NCI-H1048 (cell line): ENCODE measurements at regions not wholly inside any gene's neighbourhood (a gene's known extent, or its start where the extent isn't known, plus 50 kb on each side); places are given as distances from the start of the nearest gene placed in this dataset.

Source experiments
- DNase-seq: peaks from one replicate; lab custom pipeline; 2025; lab: John Stamatoyannopoulos, UW

DNA sequence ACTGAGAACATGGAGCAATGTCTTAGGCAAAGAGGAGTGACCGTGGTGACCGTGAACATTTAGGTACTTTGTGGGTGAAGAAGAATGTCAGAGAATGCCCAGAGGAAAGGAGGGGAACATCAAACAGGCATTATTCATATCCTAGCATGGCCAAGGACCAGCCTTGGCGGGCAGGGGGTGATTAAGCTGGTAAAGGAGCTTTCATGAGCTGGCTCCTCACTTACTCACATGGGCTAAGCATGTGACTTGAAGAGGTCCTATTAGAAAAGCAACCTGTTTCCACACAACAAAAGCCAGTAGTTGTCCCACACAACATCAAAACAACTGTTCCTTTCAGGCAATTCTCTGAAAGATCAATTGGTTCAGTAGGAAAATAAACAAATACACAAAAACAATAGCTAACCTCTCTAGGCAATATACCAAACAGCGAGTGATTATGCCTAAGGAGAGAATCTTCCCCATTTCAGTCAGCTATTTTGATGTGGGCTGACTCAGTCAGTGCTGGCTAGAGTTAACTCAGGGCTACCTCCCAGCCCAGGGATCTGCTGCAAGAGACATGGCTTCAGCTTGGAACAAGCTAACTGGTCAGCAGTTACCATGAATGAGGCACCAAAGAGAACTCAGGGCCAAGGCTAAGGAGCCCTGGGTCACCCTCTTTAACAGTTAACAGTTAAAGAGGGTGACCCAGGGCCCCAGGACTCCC is 283.5 kb downstream of the ARHGAP12 start:
- no peak for DNase-seq

DNA sequence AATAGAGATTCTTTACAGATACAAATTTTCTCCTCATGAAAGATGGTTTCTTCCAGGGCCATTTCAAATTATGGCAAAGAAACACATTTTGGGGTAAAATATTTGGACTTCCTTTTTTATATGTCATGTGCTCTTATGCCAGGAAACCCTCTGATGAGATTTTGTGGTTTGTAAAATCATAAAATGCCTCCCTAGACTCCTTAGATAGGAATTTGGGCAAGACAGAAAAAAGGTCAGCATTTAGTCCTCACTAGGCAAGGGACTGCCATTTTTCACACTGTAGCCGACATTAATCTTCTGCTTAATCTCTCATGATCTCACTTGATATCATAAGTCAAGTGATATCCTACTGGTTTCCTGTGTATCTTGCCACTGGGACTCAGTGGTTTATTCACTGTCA is 286.4 kb downstream of the ARHGAP12 start:
- no peak for DNase-seq

DNA sequence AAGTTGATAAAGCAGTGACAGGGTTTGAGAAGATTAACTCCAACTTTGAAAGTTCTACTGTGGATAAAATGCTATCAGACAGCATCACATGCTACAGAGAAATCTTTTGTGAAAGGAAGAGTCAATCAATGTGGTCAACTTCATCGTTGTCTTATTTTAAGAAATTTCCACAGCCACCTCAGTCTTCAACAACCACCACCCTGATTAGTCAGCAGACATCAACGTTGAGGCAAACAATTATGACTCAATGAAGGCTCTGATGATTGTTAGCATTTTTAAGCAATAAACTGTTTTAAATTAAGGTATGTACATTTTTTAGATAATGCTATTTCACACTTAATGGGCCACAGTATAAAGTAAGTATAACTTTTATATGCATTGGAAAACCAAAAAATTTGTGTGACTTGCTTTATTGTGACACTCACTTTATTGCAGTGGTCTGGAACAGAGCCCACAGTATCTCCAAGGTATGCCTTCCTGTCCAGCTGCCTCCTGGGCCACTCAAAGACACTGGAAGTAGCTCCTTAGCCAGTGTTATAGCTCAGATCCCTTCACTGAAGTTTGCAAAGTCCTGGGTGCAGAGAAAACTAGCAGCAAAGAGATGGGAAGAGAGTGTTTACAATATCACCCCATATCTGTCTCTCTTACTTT is 293.1 kb downstream of the ARHGAP12 start:
- DNase-seq, result no peak

DNA sequence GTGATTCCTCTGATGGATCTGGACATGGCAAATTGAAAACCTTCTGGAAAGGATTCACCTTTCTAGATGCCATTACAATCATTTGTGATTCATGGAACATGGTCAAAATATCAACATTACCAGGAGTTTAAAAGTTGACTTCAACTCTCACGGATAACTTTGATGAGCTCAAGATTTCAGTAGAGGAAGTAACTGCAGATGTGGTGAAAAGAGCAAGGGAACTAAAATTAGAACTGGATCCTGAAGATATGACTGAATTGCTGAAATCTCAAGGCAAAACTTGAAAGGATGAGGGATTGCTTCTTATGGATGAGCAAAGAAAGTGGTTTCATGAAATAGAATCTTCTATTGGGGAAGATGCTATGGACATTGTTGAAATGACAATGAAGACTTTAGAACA is 293.6 kb downstream of the ARHGAP12 start:
- no peak for DNase-seq

DNA sequence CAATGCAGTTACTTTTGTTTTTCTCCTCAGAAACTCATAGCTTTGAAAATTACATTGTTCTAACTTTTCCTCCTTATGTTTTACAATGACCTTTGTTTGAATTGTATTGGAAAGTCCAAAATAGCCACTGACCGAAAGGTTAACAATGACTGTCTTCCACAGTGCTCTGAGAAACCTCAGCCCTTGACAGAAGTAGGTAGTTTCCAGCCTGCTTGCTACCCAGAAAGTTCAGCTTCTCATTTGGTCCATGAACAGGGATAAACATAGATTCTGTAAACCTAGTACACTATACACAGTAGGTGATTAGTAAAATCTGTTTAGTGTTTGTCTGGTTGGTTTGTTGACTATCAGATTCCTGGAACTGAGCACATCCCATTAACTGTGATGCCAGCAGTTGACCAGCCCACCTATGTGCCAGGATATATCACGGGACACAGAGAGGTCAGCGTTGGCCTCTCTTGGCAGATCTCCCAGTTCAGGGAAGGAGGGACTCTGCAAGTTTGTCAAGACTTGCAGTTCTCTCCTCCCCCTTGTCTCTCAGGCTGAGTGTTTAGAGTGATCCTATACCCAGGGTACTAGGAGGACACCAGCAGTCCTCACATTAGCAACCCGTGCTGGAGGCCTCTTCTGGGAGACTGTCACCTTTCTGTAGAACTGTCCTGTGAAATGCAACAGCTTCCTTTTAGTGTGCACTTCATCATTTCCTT is 297.6 kb downstream of the ARHGAP12 start:
- DNase-seq, result no peak

DNA sequence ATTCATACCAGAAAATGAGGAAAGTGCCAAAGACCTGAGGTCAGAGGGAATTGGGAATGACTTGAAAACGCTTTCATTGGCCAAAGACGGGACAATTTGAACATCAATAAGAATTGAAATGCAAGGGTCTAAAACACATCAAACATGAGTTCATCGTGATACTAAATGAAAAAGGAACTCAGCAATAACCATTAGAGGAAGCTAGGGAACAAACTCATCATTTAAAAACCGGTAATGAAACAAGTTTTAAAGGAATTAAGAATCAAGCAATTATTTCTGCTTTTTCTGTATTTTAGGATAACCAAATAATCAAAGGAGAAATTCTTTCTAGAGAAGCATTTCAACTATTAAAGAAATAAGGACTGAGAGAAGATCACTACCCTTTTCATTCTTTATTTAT is 303.1 kb downstream of the ARHGAP12 start:
- DNase-seq, result no peak

DNA sequence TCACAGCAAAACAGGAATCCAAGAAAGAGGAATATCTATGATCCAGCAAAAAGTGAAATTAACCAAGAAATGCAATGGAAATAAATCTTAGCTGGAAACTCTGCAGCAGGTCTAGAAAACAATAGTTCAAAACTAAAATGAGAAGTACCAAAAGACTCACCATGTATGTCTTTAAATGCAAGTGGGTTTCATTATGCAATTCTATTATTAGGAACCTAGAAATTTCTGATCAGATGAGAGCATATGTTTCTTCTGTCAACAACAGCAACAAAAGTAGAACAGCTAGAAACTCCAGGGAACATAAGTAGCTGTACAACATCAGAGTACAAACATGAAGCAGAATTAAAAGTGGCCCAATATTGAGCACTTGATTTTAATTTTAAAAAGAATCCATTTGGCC is 304.0 kb downstream of the ARHGAP12 start:
- DNase-seq, result no peak

DNA sequence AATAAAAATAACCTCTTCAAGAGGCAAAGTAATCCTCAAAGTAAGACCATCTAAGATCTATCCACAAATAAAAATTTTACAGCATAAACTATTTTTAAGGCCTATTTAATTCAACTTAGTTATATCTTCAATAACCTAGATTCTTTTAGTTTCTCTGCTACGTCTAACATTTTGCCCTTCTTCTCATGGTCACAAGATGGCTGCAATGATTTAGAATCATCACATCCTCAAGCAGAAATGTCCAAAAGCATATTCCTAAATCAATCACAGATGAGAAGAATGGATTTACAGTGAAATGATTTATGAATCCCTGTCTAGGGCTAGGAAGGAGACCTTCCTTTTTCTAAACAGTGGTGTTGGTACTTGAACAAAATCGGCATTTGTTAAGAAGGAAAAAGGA is 304.7 kb downstream of the ARHGAP12 start:
- no peak for DNase-seq

DNA sequence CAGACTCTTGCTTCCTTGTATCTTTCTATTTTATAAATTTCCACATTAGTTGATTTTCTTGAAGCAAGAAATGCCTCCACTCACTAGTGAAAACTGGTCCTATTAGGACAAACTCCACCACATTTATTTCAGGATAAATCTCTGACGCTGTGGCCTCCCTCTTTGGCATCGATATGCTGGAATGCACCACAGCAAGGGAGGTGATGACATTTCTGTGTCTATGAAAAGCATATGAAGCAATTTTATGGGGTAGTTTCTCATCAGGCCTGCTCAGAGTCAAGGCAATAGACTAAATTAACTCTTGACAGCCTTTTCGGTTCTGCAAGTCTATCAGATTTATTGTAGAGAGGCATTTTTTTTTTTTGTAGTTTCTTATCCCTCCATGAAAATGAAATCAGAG is 304.4 kb downstream of the ZEB1 start:
- no peak for DNase-seq

DNA sequence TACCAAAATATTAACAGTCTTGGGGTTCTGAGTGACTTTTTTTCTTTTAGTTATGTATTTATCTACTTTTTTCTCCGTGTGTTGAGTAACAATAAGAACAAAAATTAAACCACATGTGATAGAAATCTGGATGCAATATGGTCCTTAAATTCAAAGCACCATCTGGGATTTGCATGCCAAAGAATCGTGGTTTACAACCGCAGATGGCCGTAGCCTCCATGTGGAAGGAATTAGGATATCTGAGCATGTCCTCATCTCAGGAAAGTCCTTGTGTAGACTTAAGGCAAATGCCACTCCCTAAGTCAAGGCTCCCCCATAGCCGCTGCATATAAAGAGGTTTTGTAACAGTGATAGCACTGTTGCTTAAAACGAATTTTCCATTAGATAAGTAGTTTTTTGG is 304.0 kb downstream of the ZEB1 start:
- no peak for DNase-seq

DNA sequence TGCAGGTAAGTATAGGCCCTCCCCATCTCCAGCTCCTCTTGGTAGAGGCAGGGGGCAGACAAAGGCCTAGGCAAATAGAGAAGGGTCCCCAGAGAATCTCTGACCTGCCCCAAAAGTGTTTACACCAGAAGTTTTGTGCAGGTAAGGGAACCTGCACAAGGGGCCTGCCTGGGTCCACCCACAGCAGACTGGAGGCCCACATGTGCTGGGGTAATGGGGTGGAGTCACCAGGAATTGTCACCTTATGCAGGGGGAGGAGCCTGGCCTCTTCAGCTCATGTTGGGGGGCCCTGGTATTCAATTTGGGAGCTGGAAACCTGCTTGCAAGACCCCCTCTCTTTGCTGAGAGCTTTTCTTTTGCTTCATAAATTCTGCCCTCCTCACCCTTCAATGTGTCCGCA is 302.7 kb downstream of the ZEB1 start:
- no peak for DNase-seq

DNA sequence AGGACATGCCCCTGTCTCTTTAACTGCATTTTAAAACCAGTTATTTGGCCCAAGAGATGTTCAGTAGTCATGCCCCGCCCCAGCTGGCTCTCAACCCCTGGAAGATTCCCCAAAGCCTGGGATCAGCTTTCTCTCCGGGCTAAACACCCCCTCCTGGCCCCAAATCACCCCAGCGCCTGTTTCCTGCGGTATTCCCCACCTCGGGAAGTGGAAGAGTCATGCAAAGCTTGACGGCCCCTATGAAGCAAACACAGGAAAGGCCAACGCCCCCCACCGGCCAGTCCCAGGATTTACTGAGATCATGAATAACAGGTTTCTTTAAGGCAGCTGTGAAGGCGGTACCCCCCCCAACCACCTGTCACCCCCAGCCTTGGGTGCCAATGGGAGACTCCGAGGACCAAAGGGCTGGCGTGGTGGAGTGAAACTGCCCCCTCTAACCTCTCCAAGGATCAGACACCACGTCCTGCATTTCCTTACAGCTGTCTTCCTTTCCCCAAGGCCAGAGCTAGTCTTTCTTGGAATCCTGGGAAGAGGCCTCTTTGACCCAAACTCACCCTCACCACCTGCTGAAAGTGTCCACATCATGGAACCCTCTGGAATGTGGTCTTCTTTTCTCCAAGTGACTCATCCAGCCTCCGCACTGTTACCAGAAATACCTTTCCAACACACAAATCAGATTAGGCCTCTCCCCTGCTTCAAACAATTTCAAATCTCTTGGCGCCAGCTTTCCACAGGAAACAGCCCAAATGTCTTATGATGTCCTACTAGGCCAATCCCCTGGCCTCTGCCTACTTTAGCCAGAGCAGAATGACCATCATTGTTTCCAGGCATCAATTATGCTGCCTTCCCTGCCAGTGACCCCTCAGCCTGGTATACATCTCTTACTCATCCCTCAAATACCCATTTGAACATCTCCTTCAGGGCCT is 301.5 kb downstream of the ZEB1 start:
- DNase-seq, result no peak

DNA sequence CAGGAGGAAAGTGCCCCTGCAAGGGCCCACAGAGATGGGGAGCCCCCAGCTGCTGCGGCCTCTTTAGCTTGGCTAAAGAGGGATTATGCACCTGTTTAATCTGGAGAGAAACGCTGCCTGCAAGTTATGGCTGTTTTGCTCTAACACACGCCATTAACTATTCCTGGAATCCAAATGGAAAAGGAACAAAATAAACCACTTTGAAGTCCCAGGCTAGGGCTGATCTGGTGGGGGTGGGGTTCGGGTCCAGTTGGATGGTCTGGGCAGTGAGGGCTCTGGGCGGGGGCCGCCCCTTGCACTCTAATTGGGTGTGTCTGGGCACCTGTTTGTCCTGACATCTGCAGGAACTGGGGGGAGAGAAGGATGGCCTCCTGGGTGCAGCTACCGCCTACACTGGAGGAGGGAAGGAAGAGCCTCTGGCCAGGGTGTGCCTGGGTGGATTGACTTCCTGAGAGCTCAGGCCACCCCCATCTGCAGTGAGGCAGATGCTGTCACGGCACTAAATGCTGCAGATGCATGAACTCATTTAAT is 300.6 kb downstream of the ZEB1 start:
- DNase-seq, result no peak

DNA sequence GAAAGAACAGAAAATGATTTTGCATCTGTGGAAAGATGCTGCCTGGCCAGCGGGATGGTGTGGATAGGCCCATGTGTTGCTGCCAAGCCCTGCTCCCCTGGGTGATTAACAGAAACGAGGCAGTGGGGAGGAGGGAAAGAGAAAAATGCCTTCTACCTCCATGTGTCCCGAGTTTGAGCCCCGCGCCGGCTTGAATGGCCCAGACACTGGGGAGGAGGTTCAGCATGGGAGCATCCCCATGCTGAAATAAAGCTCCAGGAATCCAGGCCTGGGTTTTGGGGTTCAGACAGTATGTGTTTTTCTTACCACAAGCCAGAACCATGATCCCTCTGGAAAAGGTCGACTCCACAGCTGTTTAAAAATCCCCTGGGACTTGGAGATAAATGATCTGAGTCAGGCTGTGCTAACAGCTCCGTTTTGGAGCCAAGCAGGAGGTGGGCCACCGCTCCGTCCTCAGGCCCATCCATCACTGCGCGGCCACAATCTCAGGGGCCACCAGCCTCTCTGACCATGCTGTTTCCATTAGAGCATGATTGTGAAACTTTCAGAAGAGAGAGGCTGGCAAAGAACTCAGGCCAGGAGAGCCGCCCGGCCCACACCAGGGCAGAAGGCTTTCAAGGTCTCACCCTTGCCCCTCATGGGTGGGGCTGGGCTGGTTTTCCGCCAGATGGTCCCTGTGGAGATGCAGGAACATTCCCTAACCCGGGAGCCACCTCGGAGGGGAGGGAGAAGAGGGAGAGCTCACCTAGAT is 299.7 kb downstream of the ZEB1 start:
- DNase-seq, result no peak

DNA sequence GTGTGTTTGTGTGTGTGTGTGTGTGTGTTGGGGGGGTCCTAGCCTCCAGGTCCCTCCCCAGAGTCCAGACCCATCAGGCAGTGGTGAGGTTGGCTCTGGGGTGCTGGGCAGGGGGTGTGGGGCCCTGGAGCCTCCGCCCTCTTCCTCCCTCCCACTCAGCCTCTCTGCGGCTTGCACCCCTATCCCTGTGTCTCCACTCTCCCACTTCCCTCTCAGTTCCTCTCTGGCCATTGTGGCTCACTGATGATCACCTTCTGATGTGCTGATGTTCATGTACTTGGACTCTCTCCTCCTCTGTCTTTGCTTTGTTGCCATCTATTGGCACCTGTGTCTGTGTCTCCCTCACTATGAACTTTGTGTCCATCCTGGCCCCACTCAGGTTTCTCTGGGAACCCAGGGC is 298.7 kb downstream of the ZEB1 start:
- DNase-seq, result no peak

DNA sequence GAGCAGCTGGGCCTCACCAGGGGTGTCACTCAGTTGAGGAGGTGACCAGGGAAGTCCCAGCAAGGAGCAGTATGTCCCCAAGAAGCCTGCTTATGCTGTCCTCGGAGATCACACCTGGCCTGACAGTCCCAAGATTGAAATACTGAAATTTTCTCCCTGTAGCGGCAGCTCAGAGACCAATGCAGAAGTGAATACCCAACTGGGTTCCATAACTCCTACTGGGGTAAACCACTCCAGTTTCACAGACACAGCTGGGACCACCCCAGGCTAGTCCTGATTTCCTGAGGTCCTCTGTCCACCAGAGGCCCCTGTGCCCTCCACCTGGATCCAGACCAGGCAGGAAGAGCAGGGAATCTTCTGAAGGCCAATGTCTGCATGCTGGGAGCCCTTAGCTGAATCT is 298.1 kb downstream of the ZEB1 start:
- DNase-seq, result no peak

DNA sequence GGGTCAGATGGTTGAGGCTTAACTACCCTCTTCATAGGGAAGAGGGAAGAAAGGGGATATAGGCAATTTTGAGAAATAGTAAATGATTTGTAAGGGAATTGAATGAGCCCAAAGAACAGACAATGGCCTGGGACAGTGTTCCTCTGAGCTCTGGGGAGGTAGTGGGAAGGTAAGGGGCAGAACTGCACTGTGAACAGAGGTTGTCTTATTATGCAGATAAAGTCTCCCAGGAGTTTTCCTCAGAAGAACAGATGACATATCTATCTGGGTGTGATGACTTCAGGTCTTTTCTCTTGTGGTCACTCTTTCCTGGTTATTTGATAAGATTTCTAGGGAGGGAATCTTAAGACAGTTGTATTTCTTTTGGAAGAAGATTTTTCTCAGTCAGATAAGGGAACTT is 296.1 kb downstream of the ZEB1 start:
- no peak for DNase-seq

DNA sequence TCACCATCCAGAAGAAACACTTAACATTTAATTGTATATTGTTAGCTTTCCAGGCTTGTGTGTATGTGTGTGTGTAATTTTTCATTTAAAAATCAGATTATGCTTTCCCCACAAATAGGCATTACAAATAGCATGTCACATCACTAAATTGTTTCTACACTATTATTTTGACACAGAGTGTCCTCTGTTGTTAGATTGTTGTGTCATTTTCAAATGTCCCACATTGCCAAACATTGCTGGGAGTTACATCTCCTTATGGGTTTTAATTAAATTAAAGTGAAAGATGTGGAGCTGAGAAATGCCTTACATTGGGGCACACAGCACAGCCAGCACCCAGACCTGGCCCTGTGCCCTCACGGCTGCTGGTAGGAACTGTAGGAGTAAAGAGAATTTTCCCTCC is 295.6 kb downstream of the ZEB1 start:
- DNase-seq, result no peak

DNA sequence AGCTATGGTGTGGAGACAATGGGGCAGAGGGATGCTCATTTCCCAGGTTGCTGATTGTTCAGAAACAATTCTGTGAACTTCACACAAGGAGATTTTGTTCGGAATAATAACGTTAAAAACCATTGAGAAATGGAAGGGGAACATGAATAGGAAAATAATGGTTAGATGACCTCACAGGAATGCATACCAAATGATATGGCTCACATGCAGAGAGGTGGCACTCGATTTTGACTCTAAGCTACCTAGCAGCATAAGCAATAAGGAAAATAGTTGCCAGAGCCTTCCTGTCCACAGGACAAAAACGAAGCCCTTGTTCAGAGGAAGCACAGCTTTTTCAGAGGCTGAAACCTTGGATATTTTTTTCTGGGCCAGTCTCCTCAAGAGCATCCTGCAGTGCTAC is 293.1 kb downstream of the ZEB1 start:
- no peak for DNase-seq

DNA sequence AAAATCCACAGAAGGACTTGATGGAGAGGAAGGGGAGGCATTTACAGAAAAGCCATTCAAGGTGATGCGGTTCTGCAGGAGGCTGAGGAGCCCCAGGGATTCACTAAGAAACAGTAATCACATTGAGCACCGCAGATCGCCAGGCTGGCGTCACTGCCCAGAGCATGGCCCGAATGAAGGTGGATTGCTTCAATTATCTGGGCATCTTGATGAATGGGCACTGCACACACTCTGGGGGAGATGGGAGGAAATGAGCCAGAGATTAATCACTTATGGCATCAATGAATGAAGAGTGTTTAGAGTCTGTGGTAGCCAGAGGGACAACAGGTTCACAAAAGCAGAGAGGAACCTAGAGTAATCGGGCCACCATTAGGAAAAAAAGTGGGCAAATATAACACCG is 292.1 kb downstream of the ZEB1 start:
- DNase-seq, result no peak

DNA sequence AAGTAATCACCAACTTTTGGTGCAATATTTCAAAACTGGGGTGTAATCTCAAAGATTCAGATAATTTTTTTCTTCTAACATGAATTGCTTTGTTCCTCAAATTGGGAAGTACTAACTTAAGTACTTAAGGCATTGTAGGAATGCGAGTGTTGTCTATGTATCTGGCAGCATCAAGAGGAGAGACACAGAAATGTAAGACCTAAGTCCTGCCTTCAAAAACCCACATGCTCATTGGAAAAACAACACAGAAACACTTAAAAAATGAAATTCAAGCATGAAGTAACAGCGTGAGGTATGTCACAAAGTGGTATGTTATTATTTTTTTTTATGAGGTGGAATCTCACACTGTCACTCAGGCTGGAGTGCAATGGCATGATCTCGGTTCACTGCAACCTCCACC is 288.5 kb downstream of the ZEB1 start:
- no peak for DNase-seq
